Ectodermal cell (in vitro differentiated cells): ENCODE measurements at regions not wholly inside any gene's neighbourhood (a gene's known extent, or its start where the extent isn't known, plus 50 kb on each side); places are given as distances from the start of the nearest gene placed in this dataset.
"Not testable (repeated sequence)": the region's sequence is repeated elsewhere in the genome, so short reads cannot be mapped to it uniquely, and the experiment has no call there.

Experiments used
- H3K27ac ChIP-seq: 2 replicates; pipeline ENCODE4 v1.7.0; 2013; ENCODE audit warnings: mild to moderate bottlenecking, low read depth, low read length; ENCODE audit not compliant: insufficient read depth, poor library complexity, severe bottlenecking
- H3K27me3 ChIP-seq: 2 replicates; pipeline ENCODE4 v1.7.0; 2013; ENCODE audit warnings: mild to moderate bottlenecking, low read length; ENCODE audit not compliant: insufficient read depth, control insufficient read depth, poor library complexity, severe bottlenecking
- H3K36me3 ChIP-seq: one replicate; pipeline ENCODE4 v1.7.0; 2013; ENCODE audit warnings: low read length; ENCODE audit not compliant: control insufficient read depth, insufficient read depth
- H3K4me1 ChIP-seq: one replicate; pipeline ENCODE4 v1.7.0; 2013; ENCODE audit warnings: low read length; ENCODE audit not compliant: control insufficient read depth, insufficient read depth
- H3K4me3 ChIP-seq: 2 replicates; pipeline ENCODE4 v1.7.0; 2013; ENCODE audit warnings: low read depth, low read length, control low read depth; ENCODE audit not compliant: insufficient read depth
- H3K9me3 ChIP-seq: 2 replicates; pipeline ENCODE4 v1.7.0; 2013; ENCODE audit warnings: mild to moderate bottlenecking, low read length, moderate library complexity; ENCODE audit not compliant: control insufficient read depth
- WGBS, 2 experiments: methylation state at CpG; one replicate each; pipeline ENCODE4 v1.1.7; 2013; ENCODE audit warnings: missing lambda C conversion rate in 2 of 2; 5-methylcytosine and 5-hydroxymethylcytosine counted together

- WGBS, 2 experiments = 85 to 86% methylated on average over 1 to 2 of the region's 3 CpGs
- Histone ChIP-seq H3K4me3 (no peak overlapping the region), H3K27me3 (no peaks in the 10 kb centered on the region), H3K4me1 (no peaks in the 10 kb centered on the region), H3K27ac (no peak overlapping the region), H3K36me3 (no peaks in the 10 kb centered on the region), H3K9me3 (no peaks in the 10 kb centered on the region)
Observed at GRCh38 chr1:103997631-103998030, 247.9 kb downstream of the AMY1C start.

GRCh38 chr1:104018922-104019674, 269.4 kb downstream of the AMY1C start:
- 91 to 96% methylated on average over 1 of the region's 1 CpG for WGBS, 2 experiments
- no peaks in the 10 kb centered on the region for H3K9me3 ChIP-seq
- no peaks in the 10 kb centered on the region for H3K27me3 ChIP-seq
- no peaks in the 10 kb centered on the region for H3K36me3 ChIP-seq
- no peak overlapping the region for H3K27ac ChIP-seq
- H3K4me1 ChIP-seq = no peaks in the 10 kb centered on the region
- H3K4me3 ChIP-seq = no peak overlapping the region

- Histone ChIP-seq H3K27me3 (no peaks in the 10 kb centered on the region), H3K4me1 (no peaks in the 10 kb centered on the region), H3K36me3 (no peaks in the 10 kb centered on the region), H3K9me3 (no peaks in the 10 kb centered on the region), H3K27ac (no peak overlapping the region), H3K4me3 (no peak overlapping the region)
- WGBS, 2 experiments = 78% methylated on average over 1 of the region's 1 CpG; no CpG with 5 or more reads in 1 of the 2 experiments
Observed at GRCh38 chr1:104019675-104020049, 270.0 kb downstream of the AMY1C start.

GRCh38 chr1:104028416-104029035, 278.8 kb downstream of the AMY1C start:
- Histone ChIP-seq H3K9me3 (no peaks in the 10 kb centered on the region), H3K36me3 (no peaks in the 10 kb centered on the region), H3K4me3 (no peak overlapping the region), H3K27ac (no peak overlapping the region), H3K4me1 (no peaks in the 10 kb centered on the region), H3K27me3 (no peaks in the 10 kb centered on the region)
- 88 to 94% methylated on average over 1 to 3 of the region's 3 CpGs for WGBS, 2 experiments

- Histone ChIP-seq H3K27ac (no peak overlapping the region), H3K9me3 (no peaks in the 10 kb centered on the region), H3K27me3 (no peaks in the 10 kb centered on the region), H3K4me1 (no peaks in the 10 kb centered on the region), H3K4me3 (no peak overlapping the region), H3K36me3 (no peaks in the 10 kb centered on the region)
- 100% methylated on average over 1 of the region's 1 CpG; no CpG with 5 or more reads in 1 of the 2 experiments for WGBS, 2 experiments
Observed at GRCh38 chr1:104029456-104029970, 279.8 kb downstream of the AMY1C start.

- no peak overlapping the region for H3K27ac ChIP-seq
- no peaks in the 10 kb centered on the region for H3K27me3 ChIP-seq
- H3K4me1 ChIP-seq = no peaks in the 10 kb centered on the region
- H3K4me3 ChIP-seq = no peak overlapping the region
- H3K9me3 ChIP-seq = no peaks in the 10 kb centered on the region
- no peaks in the 10 kb centered on the region for H3K36me3 ChIP-seq
- WGBS, 2 experiments = 89 to 93% methylated on average over 8 of the region's 8 CpGs
Observed at GRCh38 chr1:104056786-104057185, 307.1 kb downstream of the AMY1C start.

- 82 to 83% methylated on average over 6 of the region's 6 CpGs for WGBS, 2 experiments
- not testable (repeated sequence) for H3K4me3 ChIP-seq, H3K4me1 ChIP-seq
Observed at GRCh38 chr1:104057219-104057898, 307.7 kb downstream of the AMY1C start.

GRCh38 chr1:104061637-104062036, 311.9 kb downstream of the AMY1C start:
- not testable (repeated sequence) for H3K4me3 ChIP-seq, H3K27ac ChIP-seq, H3K36me3 ChIP-seq, H3K9me3 ChIP-seq, H3K27me3 ChIP-seq, H3K4me1 ChIP-seq
- WGBS, 2 experiments = 90 to 92% methylated on average over 1 to 2 of the region's 3 CpGs

More at GRCh38 chr1:104057219-104057898, 307.7 kb downstream of the AMY1C start:
- H3K27me3 ChIP-seq, H3K36me3 ChIP-seq, H3K9me3 ChIP-seq, H3K27ac ChIP-seq: not testable (repeated sequence)

GRCh38 chr1:104064399-104064798, 314.7 kb downstream of the AMY1C start:
- H3K9me3 ChIP-seq = no peaks in the 10 kb centered on the region
- no peak overlapping the region for H3K4me3 ChIP-seq
- no peaks in the 10 kb centered on the region for H3K4me1 ChIP-seq
- no peaks in the 10 kb centered on the region for H3K27me3 ChIP-seq
- no peak overlapping the region for H3K27ac ChIP-seq
- no peaks in the 10 kb centered on the region for H3K36me3 ChIP-seq

- Histone ChIP-seq H3K4me1 (no peaks in the 10 kb centered on the region), H3K36me3 (no peaks in the 10 kb centered on the region), H3K27ac (no peak overlapping the region), H3K27me3 (no peaks in the 10 kb centered on the region), H3K4me3 (no peak overlapping the region), H3K9me3 (no peaks in the 10 kb centered on the region)
- 96 to 97% methylated on average over 23 of the region's 23 CpGs for WGBS, 2 experiments
Observed at GRCh38 chr1:104072915-104073371, 323.2 kb downstream of the AMY1C start.
